Skeletal muscle tissue (tissue), 3 donors: ENCODE measurements at regions not wholly inside any gene's neighbourhood (a gene's known extent, or its start where the extent isn't known, plus 50 kb on each side); places are given as distances from the start of the nearest gene placed in this dataset.
"Not testable (repeated sequence)": the region's sequence is repeated elsewhere in the genome, so short reads cannot be mapped to it uniquely, and the experiment has no call there.

ENCODE experiments used
- H3K27ac ChIP-seq: one replicate; pipeline ENCODE4 v1.7.0; 2013; ENCODE audit warnings: mild to moderate bottlenecking, low read depth, low read length, inconsistent platforms
- H3K27me3 ChIP-seq, 3 donors: one replicate each; pipeline ENCODE4 v1.7.0; 2013; ENCODE audit warnings: low read length in 3 of 3; ENCODE audit not compliant: control insufficient read depth in 3 of 3, insufficient read depth in 3 of 3
- H3K36me3 ChIP-seq, 3 donors: one replicate each; pipeline ENCODE4 v1.7.0; 2013; ENCODE audit warnings: low read length in 3 of 3; ENCODE audit not compliant: control insufficient read depth in 3 of 3, insufficient read depth in 3 of 3
- H3K4me1 ChIP-seq, 3 donors: one replicate each; pipeline ENCODE4 v1.7.0; 2013; ENCODE audit warnings: low read length in 3 of 3, mild to moderate bottlenecking in 3 of 3; ENCODE audit not compliant: control insufficient read depth in 3 of 3, insufficient read depth in 3 of 3
- H3K4me3 ChIP-seq, 3 donors: one replicate each; pipeline ENCODE4 v1.7.0; 2013; ENCODE audit warnings: low read length in 3 of 3
- H3K9ac ChIP-seq, 3 donors: one replicate each; pipeline ENCODE4 v1.7.0; 2013; ENCODE audit warnings: low read length in 3 of 3, mild to moderate bottlenecking in 3 of 3, moderate library complexity in 2 of 3, low read depth in 1 of 3
- H3K9me3 ChIP-seq, 3 donors: one replicate each; pipeline ENCODE4 v1.7.0; 2013; ENCODE audit warnings: low read length in 3 of 3; ENCODE audit not compliant: control insufficient read depth in 3 of 3
- donor health status: Osteomylitis.

DNA sequence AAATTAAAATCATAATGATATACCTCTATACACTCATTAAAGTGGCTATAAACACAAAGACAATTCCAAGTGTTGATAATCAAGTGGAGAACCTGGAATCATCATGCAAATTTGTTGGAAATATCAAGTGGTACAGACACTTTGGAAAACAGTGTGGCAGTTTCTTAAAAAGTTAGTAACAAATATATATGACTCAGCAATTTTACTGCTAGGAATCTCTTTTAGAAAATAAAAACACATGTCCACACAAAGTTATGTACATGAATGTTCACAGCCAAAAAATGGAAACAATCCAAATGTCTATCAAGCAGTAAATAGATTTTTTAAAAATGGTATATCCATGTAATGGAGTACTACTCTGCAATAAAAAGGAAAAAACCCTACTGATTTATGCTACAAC is 375.6 kb downstream of the HLX start:
- H3K4me1 ChIP-seq = no peaks in the 10 kb centered on the region
- H3K9ac ChIP-seq = no peak overlapping the region
- no peaks in the 10 kb centered on the region for H3K36me3 ChIP-seq
- H3K27me3 ChIP-seq = no peaks in the 10 kb centered on the region
- no peak overlapping the region for H3K27ac ChIP-seq
- no peaks in the 10 kb centered on the region for H3K9me3 ChIP-seq
- no peak overlapping the region for H3K4me3 ChIP-seq

DNA sequence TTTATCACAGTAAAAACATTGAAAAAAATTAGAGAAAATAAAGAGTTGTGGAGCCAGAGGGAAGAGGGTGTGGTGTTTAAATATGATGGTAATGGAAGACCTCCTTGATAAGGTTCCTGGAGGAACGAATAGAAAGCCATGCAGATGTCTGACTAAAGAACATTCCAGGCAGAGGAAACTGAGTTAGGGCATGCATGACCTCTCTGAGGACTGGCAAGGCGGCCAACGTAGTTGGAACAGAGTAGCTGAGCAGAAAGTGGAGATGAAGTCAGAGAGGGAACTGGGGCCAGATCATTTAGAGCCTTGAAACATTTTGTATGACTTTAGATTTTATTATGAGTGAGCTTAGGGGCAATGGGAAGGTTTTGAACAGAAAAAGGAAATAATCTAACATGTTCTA is 377.5 kb downstream of the HLX start:
- Histone ChIP-seq H3K4me3 (no peak overlapping the region), H3K9ac (no peak overlapping the region), H3K27ac (no peak overlapping the region), H3K9me3 (no peaks in the 10 kb centered on the region), H3K36me3 (no peaks in the 10 kb centered on the region), H3K27me3 (no peaks in the 10 kb centered on the region), H3K4me1 (no peaks in the 10 kb centered on the region)

DNA sequence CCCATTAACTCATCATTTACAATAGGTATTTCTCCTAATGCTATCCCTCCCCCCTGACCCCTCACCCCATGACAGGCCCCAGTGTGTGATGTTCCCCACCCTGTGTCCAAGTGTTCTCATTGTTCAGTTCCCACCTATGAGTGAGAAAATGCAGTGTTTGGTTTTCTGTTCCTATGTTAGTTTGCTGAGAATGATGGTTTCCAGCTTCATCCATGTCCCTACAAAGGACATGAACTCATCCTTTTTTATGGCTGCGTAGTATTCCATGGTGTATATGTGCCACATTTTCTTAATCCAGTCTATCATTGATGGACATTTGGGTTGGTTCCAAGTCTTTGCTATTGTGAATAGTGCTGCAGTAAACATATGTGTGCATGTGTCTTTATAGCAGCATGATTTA is 378.3 kb downstream of the HLX start:
- H3K9me3 ChIP-seq, H3K4me1 ChIP-seq, H3K36me3 ChIP-seq, H3K27ac ChIP-seq, H3K27me3 ChIP-seq, H3K9ac ChIP-seq, H3K4me3 ChIP-seq: not testable (repeated sequence)

DNA sequence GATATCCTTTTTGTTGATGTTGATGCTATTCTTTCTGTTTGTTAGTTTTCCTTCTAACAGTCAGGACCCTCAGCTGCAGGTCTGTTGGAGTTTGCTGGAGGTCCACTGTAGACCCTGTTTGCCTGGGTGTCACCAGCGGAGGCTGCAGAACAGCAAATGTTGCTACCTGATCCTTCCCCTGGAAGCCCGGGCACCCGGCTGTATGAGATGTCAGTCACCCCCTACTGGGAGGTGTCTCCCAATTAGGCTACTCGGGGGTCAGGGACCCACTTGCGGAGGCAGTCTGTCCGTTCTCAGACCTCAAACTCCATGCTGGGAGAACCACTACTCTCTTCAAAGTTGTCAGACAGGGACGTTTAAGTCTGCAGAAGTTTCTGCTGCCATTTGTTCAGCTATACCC is 383.4 kb downstream of the HLX start:
- H3K36me3 ChIP-seq, H3K4me1 ChIP-seq, H3K27me3 ChIP-seq, H3K4me3 ChIP-seq, H3K27ac ChIP-seq, H3K9ac ChIP-seq, H3K9me3 ChIP-seq: not testable (repeated sequence)

DNA sequence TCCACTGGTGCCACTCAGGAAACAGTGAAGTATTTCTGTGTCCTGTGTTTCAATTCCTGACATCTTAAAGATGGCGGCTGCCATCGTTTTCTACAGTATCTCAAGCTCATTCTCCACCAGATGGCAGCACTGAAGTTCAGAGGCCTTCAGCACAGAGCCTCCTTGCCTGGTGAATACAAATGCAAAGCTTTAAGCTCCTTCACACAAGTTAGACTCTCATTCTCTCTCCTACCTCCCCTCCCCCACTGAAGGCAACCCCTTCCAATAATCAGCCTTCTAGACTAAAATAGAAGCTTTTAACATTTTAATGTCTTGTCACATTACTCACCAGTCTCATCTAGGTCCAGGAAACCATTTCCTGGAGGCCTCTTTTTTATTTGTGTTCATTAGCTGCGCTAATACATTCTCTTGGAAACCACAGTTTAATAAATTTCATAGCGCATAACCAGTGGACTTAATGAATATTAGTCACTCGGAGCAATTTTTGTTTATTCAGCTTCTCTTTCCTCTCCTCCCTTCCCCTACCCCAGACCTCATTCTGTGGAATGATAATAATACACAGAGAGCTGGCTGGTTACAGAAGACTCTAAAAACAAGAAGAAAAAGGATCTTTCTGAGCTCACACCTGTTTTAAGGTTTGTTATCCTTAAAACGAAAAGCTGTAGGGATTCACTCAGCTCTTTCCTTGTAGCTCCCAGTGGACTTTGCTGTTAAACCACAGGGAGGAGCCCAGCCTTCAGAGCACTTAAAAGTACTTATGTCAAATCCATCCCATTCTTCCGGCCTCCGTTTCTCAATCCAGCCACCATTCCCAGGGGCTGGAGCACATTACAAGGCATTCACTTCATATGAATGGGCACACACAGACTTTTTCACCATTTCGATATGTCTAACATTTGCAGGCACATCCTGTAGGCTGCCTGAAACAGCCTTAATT is 384.9 kb downstream of the HLX start:
- H3K27ac ChIP-seq = peak overlapping the region; percentile 62
- H3K4me1 ChIP-seq = peaks cover 0 to 5% (median 0%) of the 10 kb centered on the region in 3 donors
- H3K9me3 ChIP-seq = no peaks in the 10 kb centered on the region
- H3K9ac ChIP-seq = peak overlapping the region in 1 of 3 donors; percentile 14
- no peaks in the 10 kb centered on the region for H3K36me3 ChIP-seq
- no peak overlapping the region for H3K4me3 ChIP-seq
- H3K27me3 ChIP-seq = no peaks in the 10 kb centered on the region

DNA sequence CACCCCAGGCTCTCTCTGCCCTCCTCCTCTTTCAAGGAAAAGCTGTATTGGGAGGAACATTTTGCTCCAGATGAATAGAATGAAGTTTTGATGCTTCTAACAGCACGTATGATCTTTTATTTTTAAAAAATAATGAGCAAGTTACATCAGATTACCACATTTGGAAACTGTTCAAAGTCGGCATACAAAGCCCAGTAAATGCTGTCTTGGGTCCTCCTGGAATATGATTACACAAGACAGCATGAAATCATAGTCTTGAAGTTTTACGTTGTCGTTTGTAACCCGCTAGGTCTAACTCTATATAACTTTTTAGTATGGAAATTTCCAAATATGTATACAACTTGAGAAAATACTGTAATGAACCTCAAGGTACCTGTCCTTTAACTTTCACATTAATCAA is 385.6 kb downstream of the HLX start:
- H3K27ac ChIP-seq = peak overlapping the region; percentile 62

DNA sequence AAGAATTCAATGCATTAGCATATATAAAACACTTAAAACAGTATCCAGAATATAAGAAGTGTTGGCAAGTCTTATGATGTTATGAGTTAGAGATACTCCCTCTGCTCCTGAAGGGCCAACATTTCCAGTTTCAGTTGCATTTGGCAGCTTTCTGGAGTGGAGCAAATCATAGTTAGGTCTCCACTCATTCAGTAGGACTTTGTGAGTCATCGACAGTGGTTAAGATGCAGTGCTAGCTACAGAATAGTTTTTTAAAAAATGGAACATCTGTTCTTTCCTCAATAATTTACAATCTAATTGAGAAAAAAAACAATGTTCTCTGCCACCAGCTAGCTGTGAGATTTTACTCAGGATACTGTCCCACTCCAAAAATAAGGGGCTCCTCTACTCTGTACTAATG is 389.1 kb downstream of the HLX start:
- H3K27me3 ChIP-seq = no peaks in the 10 kb centered on the region
- H3K4me3 ChIP-seq = no peak overlapping the region
- peaks cover 0 to 10% (median 2%) of the 10 kb centered on the region in 3 donors for H3K4me1 ChIP-seq
- H3K9me3 ChIP-seq = no peaks in the 10 kb centered on the region
- H3K9ac ChIP-seq = no peak overlapping the region
- H3K36me3 ChIP-seq = no peaks in the 10 kb centered on the region
- no peak overlapping the region for H3K27ac ChIP-seq

More for the DNA sequence above, 385.6 kb downstream of the HLX start:
- Histone ChIP-seq H3K36me3 (no peaks in the 10 kb centered on the region), H3K4me1 (peaks cover 0 to 5% (median 0%) of the 10 kb centered on the region in 3 donors), H3K9me3 (no peaks in the 10 kb centered on the region), H3K27me3 (no peaks in the 10 kb centered on the region), H3K9ac (no peak overlapping the region), H3K4me3 (no peak overlapping the region)

DNA sequence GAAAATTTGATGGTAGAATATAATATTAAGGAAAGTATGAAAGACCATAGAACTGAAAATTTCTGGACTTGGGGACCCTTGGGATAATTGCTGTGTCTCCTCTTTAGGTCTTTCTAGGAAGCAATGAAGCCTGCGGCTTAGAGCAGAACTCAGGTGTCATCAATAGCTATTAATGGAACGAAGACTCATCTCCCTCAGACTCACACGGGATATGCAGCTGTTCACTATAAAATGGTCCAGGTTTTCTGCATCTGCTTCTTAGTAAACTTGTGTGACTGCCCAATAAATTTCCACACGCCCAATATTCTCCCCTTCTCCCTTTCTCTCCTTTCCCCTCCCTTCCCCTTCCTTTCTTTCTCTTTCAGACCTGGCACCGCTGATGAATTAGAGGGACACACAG is 392.5 kb downstream of the HLX start:
- Histone ChIP-seq H3K27me3 (no peaks in the 10 kb centered on the region), H3K36me3 (no peaks in the 10 kb centered on the region), H3K4me1 (peaks cover 0 to 7% (median 2%) of the 10 kb centered on the region in 3 donors), H3K9ac (no peak overlapping the region), H3K9me3 (no peaks in the 10 kb centered on the region), H3K27ac (peak overlapping the region; percentile 15), H3K4me3 (no peak overlapping the region)

DNA sequence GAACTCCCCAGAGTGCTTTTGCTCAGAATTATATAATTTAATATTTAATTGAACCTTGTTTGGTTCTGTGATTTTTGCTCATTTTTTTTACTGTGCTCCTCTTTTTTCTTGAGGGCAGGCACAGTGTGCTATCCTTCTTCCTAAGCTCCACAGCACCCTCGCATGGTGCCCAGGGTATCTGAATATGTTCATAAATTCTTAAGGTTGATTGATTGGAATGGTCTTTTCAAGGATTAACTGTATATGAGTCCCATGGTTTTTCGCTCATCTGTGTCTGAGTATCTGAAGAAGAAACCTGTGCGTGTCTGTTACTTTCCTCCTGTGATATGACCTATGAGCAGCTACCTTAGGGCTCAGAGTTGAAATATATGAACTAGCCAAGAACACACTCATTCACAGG is 393.7 kb downstream of the HLX start:
- H3K27me3 ChIP-seq = no peaks in the 10 kb centered on the region

DNA sequence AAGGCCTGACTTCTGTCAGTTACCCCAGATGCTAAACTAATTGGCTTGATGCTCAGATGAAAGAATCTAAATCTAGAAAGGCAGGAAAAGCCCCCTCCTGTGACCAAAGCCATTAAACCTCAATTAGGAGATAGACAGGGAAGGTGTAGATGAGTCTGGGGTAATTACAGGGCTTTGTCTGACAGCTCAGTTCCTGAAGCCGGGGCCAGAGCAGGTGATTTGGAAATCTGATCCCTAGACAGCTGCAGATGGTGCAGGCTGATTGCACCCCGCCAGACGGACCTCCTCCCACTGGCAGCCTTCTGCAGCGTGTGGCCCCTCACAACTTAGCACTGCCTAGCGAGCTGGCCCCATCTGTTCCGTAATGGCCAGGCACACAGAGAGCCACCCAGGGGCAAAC is 395.1 kb downstream of the HLX start:
- Histone ChIP-seq H3K4me3 (no peak overlapping the region), H3K36me3 (no peaks in the 10 kb centered on the region), H3K4me1 (peaks cover 0 to 7% (median 2%) of the 10 kb centered on the region in 3 donors), H3K27me3 (no peaks in the 10 kb centered on the region), H3K27ac (no peak overlapping the region), H3K9ac (no peak overlapping the region), H3K9me3 (no peaks in the 10 kb centered on the region)

More for the DNA sequence above, 393.7 kb downstream of the HLX start:
- Histone ChIP-seq H3K36me3 (no peaks in the 10 kb centered on the region), H3K4me1 (peaks cover 0 to 7% (median 2%) of the 10 kb centered on the region in 3 donors), H3K9ac (no peak overlapping the region), H3K27ac (no peak overlapping the region), H3K4me3 (no peak overlapping the region), H3K9me3 (no peaks in the 10 kb centered on the region)
